ENCODE measurements at regions not wholly inside any gene's neighbourhood (a gene's known extent, or its start where the extent isn't known, plus 50 kb on each side); places are given as distances from the start of the nearest gene placed in this dataset.

- intact Hi-C loops (cut with micrococcal nuclease) (no loop called here), in situ Hi-C loops (cut with MboI) (no loop called here)
- 0% methylated on average over 3 of the region's 3 CpGs for WGBS (ENCODE audit: insufficient coverage, low coverage, missing lambda C conversion rate)
- H4K20me1 ChIP-seq (replicated peaks; ENCODE audit: control insufficient read depth, insufficient read depth, low read length): no peaks in the 10 kb centered on the region
- FAIRE-seq (no peak), DNase-seq (ENCODE audit: extremely low read depth in 1 of 4, low spot score in 3 of 4) (no peak), ATAC-seq (no peak)
- TF ChIP-seq NR0B1 (IDR thresholded peaks at IDR 0.05; ENCODE audit: partially characterized antibody): no peak
- TF ChIP-seq HNRNPL (IDR thresholded peaks at IDR 0.05; ENCODE audit: low read depth, low read length): no peak
- TF ChIP-seq, protein P1, sequence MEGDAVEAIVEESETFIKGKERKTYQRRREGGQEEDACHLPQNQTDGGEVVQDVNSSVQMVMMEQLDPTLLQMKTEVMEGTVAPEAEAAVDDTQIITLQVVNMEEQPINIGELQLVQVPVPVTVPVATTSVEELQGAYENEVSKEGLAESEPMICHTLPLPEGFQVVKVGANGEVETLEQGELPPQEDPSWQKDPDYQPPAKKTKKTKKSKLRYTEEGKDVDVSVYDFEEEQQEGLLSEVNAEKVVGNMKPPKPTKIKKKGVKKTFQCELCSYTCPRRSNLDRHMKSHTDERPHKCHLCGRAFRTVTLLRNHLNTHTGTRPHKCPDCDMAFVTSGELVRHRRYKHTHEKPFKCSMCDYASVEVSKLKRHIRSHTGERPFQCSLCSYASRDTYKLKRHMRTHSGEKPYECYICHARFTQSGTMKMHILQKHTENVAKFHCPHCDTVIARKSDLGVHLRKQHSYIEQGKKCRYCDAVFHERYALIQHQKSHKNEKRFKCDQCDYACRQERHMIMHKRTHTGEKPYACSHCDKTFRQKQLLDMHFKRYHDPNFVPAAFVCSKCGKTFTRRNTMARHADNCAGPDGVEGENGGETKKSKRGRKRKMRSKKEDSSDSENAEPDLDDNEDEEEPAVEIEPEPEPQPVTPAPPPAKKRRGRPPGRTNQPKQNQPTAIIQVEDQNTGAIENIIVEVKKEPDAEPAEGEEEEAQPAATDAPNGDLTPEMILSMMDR (IDR thresholded peaks at IDR 0.05 in 2 of 3, conservative IDR thresholded peaks at IDR 0.05 in 1 of 3; ENCODE audit: insufficient read depth in 2 of 3, low read depth in 1 of 3, low read length in 3 of 3): no peak
- no peak for TF ChIP-seq ELF4 (CRISPR knock-in tag; IDR thresholded peaks at IDR 0.05)
- no peak for TF ChIP-seq MTA2 (IDR thresholded peaks at IDR 0.05; ENCODE audit: low read depth)
- TF ChIP-seq CBX1 (IDR thresholded peaks at IDR 0.05; ENCODE audit: low read depth): no peak
- H2AFZ ChIP-seq (ENCODE audit: low read depth, low read length): no peak overlapping the region
- no peaks in the 10 kb centered on the region for H3K9me3 ChIP-seq (replicated peaks; ENCODE audit: control insufficient read depth, insufficient read depth, low read depth, low read length)
- no peaks in the 10 kb centered on the region for H3K4me1 ChIP-seq (replicated peaks in 1 of 2; ENCODE audit: control insufficient read depth in 2 of 2, insufficient read depth in 2 of 2, low read length in 2 of 2)
- no peak overlapping the region for H3K4me2 ChIP-seq (ENCODE audit: insufficient read depth, low read length)
- H3K27ac ChIP-seq (ENCODE audit: extremely low read depth, low read depth, low read length): no peak overlapping the region
- no TSS peak for BruUV-seq (replicated peaks)
- no peaks in the 10 kb centered on the region for H3K9me1 ChIP-seq (ENCODE audit: control insufficient read depth, insufficient read depth, low read length)
- no peaks in the 10 kb centered on the region for H3K79me2 ChIP-seq (ENCODE audit: control insufficient read depth, insufficient read depth, low read length)
- no peak overlapping the region for H3K9ac ChIP-seq (ENCODE audit: insufficient read depth in 1 of 2, low read depth in 2 of 2, low read length in 2 of 2)
- no peak overlapping the region for H3K4me3 ChIP-seq
- ChIA-PET POLR2A (interaction anchor here (0.8 kb wide), 1 partner anchor 708 kb away, joined by 3 read pairs; no protein-coding TSS in a partner anchor), CTCF (ENCODE audit: low intra/inter-chr PET ratio) (no interaction called here)
- no peaks in the 10 kb centered on the region for H3K36me3 ChIP-seq (ENCODE audit: control insufficient read depth, insufficient read depth, low read length)
- H3K27me3 ChIP-seq (ENCODE audit: control insufficient read depth in 2 of 2, insufficient read depth in 2 of 2, low read length in 2 of 2): no peaks in the 10 kb centered on the region
Observed at GRCh38 chr4:37165844-37166243, 78.7 kb upstream of the NWD2 start.
